ENCODE measurements at regions not wholly inside any gene's neighbourhood (a gene's known extent, or its start where the extent isn't known, plus 50 kb on each side); places are given as distances from the start of the nearest gene placed in this dataset.

- Histone ChIP-seq H3K27me3 (replicated peaks; ENCODE audit: insufficient read depth) (no peaks in the 10 kb centered on the region), H3K36me3 (no peaks in the 10 kb centered on the region), H3K9me3 (no peaks in the 10 kb centered on the region), H3K27ac (no peak overlapping the region), H3K4me1 (ENCODE audit: control insufficient read depth in 1 of 2, low read depth in 2 of 2) (peaks cover 0 to 4% of the 10 kb centered on the region in 2 donors), H3K4me3 (no peak overlapping the region)
- DNase-seq (ENCODE audit: low spot score) (no peak), ATAC-seq (ENCODE audit: insufficient number of reproducible peaks, low FRiP score, low read depth) (no peak)
- TF ChIP-seq, protein P1, sequence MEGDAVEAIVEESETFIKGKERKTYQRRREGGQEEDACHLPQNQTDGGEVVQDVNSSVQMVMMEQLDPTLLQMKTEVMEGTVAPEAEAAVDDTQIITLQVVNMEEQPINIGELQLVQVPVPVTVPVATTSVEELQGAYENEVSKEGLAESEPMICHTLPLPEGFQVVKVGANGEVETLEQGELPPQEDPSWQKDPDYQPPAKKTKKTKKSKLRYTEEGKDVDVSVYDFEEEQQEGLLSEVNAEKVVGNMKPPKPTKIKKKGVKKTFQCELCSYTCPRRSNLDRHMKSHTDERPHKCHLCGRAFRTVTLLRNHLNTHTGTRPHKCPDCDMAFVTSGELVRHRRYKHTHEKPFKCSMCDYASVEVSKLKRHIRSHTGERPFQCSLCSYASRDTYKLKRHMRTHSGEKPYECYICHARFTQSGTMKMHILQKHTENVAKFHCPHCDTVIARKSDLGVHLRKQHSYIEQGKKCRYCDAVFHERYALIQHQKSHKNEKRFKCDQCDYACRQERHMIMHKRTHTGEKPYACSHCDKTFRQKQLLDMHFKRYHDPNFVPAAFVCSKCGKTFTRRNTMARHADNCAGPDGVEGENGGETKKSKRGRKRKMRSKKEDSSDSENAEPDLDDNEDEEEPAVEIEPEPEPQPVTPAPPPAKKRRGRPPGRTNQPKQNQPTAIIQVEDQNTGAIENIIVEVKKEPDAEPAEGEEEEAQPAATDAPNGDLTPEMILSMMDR (IDR thresholded peaks at IDR 0.05) = no peak
These were observed 283.7 kb upstream of the ANO5 start for GRCh38 chr11:21909145-21909544.

- Histone ChIP-seq H3K36me3 (no peaks in the 10 kb centered on the region), H3K4me3 (no peak overlapping the region), H3K27ac (no peak overlapping the region), H3K9me3 (peaks cover 3% of the 10 kb centered on the region), H3K4me1 (ENCODE audit: control insufficient read depth in 1 of 2, low read depth in 2 of 2) (peaks cover 0 to 4% of the 10 kb centered on the region in 2 donors), H3K27me3 (replicated peaks; ENCODE audit: insufficient read depth) (no peaks in the 10 kb centered on the region)
- TF ChIP-seq, protein P1 (IDR thresholded peaks at IDR 0.05) = no peak
- DNase-seq (ENCODE audit: low spot score) = no peak
- ATAC-seq (ENCODE audit: insufficient number of reproducible peaks, low FRiP score, low read depth) = no peak
These were observed 281.8 kb upstream of the ANO5 start for GRCh38 chr11:21911061-21911460.

GRCh38 chr11:21912285-21912684 lies 280.6 kb upstream of the ANO5 start:
- TF ChIP-seq, protein P1 (IDR thresholded peaks at IDR 0.05) = no peak
- DNase-seq (ENCODE audit: low spot score) (no peak), ATAC-seq (ENCODE audit: insufficient number of reproducible peaks, low FRiP score, low read depth) (no peak)
- Histone ChIP-seq H3K27me3 (replicated peaks; ENCODE audit: insufficient read depth) (no peaks in the 10 kb centered on the region), H3K4me3 (no peak overlapping the region), H3K9me3 (peaks cover 3% of the 10 kb centered on the region), H3K4me1 (ENCODE audit: control insufficient read depth in 1 of 2, low read depth in 2 of 2) (peaks cover 0 to 4% of the 10 kb centered on the region in 2 donors), H3K27ac (no peak overlapping the region), H3K36me3 (no peaks in the 10 kb centered on the region)

DNA sequence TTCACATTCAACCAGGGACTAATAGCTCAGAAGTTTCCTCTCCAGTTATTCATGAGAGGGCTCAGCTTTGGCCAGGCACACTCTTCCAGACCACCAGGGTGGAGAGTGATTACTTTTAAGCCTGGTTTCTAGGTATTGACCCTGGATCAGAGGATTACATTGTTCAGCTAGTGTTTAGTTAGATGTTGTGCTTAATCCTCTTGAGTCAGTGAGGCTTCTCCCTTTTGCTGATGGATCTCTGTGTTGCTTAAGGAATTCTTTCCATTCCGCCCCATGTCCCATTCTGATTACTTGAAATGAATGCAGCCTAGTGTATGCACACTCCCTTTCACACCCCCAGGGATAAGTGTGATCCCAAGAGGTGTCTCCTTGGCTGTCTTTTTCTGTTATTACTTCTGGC lies 271.7 kb upstream of the ANO5 start:
- Histone ChIP-seq H3K27ac (no peak overlapping the region), H3K9me3 (no peaks in the 10 kb centered on the region), H3K4me3 (no peak overlapping the region), H3K36me3 (no peaks in the 10 kb centered on the region), H3K27me3 (replicated peaks; ENCODE audit: insufficient read depth) (no peaks in the 10 kb centered on the region), H3K4me1 (ENCODE audit: control insufficient read depth in 1 of 2, low read depth in 2 of 2) (no peaks in the 10 kb centered on the region)
- no peak for ATAC-seq (ENCODE audit: insufficient number of reproducible peaks, low FRiP score, low read depth)
- no peak for DNase-seq (ENCODE audit: low spot score)
- TF ChIP-seq, protein P1 (IDR thresholded peaks at IDR 0.05) = no peak

DNA sequence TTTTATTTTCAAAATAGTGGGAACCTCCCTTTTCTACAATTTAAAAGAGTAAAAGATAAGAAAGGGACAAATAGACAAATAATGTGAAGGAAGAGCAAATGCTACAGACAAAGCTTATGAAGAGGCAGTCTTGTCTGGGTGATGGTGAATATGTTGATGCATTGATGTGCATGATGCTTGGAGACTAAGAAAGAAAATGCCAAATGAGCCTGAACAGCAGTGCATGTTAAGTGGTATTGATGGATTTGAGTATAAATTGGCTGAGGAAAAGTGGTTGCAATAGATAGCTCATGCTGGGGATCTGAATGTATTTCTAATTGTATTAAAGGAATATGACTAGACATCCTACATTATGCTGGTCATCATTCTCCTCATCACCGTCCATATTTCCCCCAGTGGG lies 268.6 kb upstream of the ANO5 start:
- TF ChIP-seq, protein P1 (IDR thresholded peaks at IDR 0.05) = no peak
- no peaks in the 10 kb centered on the region for H3K9me3 ChIP-seq
- H3K4me3 ChIP-seq = no peak overlapping the region
- ATAC-seq (ENCODE audit: insufficient number of reproducible peaks, low FRiP score, low read depth) (no peak), DNase-seq (ENCODE audit: low spot score) (no peak)
- H3K4me1 ChIP-seq (ENCODE audit: control insufficient read depth in 1 of 2, low read depth in 2 of 2) = no peaks in the 10 kb centered on the region
- H3K36me3 ChIP-seq = no peaks in the 10 kb centered on the region
- H3K27me3 ChIP-seq (replicated peaks; ENCODE audit: insufficient read depth) = no peaks in the 10 kb centered on the region
- no peak overlapping the region for H3K27ac ChIP-seq

Data from thoracic aorta (tissue), 2 donors.